ENCODE measurements at regions not wholly inside any gene's neighbourhood (a gene's known extent, or its start where the extent isn't known, plus 50 kb on each side); places are given as distances from the start of the nearest gene placed in this dataset.
"Not testable (repeated sequence)": the region's sequence is repeated elsewhere in the genome, so short reads cannot be mapped to it uniquely, and the experiment has no call there.

DNA sequence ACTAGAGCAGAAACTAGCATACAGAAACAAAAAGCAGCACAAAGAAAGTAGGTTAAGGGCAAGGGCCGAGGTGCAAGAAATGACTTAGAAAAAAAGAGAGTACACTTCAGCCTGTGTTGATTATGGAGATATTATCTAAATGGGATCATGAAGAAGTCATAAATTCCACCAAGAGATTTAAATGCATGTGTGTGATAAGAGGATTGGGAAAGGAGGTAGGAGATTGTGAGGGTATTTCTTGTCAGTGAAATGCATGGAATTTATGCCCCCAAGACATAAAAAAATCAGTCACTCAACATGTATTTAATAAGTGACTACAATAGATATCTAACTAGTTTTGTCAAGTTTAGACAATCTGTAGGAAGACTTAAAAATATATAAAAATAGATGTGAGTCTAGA, 976.2 kb upstream of the LRFN5 start:
- Histone ChIP-seq H3K27ac (no peak overlapping the region), H3K9me3 (no peaks in the 10 kb centered on the region), H3K4me3 (no peak overlapping the region), H3K27me3 (no peaks in the 10 kb centered on the region), H3K36me3 (replicated peaks in 1 of 2; ENCODE audit: insufficient read depth in 1 of 2, low read depth in 2 of 2) (no peaks in the 10 kb centered on the region), H3K4me1 (no peaks in the 10 kb centered on the region)
- intact Hi-C loops (cut with DNase I), result no loop called here
- no peak for DNase-seq
- 21 to 35% methylated on average over 1 of the region's 1 CpG for WGBS, 2 donors
- ATAC-seq, result no peak
- no peak for TF ChIP-seq POLR2A (IDR thresholded peaks at IDR 0.05)
- TF ChIP-seq, protein P1, sequence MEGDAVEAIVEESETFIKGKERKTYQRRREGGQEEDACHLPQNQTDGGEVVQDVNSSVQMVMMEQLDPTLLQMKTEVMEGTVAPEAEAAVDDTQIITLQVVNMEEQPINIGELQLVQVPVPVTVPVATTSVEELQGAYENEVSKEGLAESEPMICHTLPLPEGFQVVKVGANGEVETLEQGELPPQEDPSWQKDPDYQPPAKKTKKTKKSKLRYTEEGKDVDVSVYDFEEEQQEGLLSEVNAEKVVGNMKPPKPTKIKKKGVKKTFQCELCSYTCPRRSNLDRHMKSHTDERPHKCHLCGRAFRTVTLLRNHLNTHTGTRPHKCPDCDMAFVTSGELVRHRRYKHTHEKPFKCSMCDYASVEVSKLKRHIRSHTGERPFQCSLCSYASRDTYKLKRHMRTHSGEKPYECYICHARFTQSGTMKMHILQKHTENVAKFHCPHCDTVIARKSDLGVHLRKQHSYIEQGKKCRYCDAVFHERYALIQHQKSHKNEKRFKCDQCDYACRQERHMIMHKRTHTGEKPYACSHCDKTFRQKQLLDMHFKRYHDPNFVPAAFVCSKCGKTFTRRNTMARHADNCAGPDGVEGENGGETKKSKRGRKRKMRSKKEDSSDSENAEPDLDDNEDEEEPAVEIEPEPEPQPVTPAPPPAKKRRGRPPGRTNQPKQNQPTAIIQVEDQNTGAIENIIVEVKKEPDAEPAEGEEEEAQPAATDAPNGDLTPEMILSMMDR (IDR thresholded peaks at IDR 0.05), result no peak

DNA sequence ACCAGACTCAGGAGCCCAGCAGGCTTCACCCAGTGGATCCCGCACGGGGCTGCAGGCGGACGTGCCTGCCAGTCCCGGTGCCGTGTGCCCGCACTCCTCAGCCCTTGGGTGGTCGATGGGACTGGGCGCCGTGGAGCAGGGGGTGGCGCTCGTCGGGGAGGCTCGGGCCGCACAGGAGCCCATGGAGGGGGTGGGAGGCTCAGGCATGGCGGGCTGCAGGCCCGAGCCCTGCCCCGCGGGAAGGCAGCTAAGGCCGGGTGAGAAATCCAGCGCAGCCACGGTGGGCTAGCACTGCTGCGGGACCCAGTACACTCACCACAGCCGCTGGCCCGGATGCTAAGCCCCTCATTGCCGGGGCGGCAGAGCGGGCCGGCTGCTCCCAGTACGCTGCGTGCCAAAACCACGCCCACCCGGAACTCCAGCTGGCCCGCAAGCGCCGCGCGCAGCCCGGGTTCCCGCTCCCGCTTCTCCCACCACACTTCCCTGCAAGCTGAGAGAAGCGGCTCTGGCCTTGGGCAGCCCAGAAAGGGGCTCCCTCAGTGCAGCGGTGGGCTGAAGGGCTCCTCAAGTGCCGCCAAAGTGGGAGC, 977.0 kb upstream of the LRFN5 start:
- H3K36me3 ChIP-seq (replicated peaks in 1 of 2; ENCODE audit: insufficient read depth in 1 of 2, low read depth in 2 of 2); DNase-seq; intact Hi-C loops (cut with DNase I); H3K27me3 ChIP-seq; H3K27ac ChIP-seq; ATAC-seq; H3K4me1 ChIP-seq; H3K9me3 ChIP-seq; H3K4me3 ChIP-seq: not testable (repeated sequence)
- 86 to 92% methylated on average over 12 to 26 of the region's 44 CpGs for WGBS, 2 donors

DNA sequence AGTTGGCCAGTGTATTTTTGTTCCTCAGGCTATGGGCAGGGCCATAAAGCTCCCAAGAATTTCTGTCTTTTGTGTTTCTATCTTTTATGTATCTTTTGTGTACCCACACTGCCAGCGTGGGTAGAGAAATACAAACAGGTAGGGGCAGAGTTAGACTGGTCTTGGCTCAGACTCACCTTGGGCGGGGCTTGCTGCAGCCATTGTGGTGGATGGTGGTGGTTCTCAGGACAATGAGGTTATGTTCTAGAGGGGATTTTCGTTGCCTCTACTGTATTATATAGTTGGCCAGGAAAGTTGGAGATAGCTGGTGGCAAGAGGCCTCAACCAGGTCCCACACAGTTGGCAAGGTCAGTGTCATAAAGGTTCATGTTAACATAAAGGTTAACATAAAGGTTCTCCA, 977.5 kb upstream of the LRFN5 start:
- ATAC-seq, result no peak
- no peaks in the 10 kb centered on the region for H3K36me3 ChIP-seq (replicated peaks in 1 of 2; ENCODE audit: insufficient read depth in 1 of 2, low read depth in 2 of 2)
- no peak overlapping the region for H3K4me3 ChIP-seq
- H3K27ac ChIP-seq, result no peak overlapping the region
- no peaks in the 10 kb centered on the region for H3K4me1 ChIP-seq
- TF ChIP-seq, protein P1 (IDR thresholded peaks at IDR 0.05), result no peak
- TF ChIP-seq POLR2A (IDR thresholded peaks at IDR 0.05), result no peak
- intact Hi-C loops (cut with DNase I), result no loop called here
- DNase-seq, result no peak
- 56 to 67% methylated on average over 3 of the region's 3 CpGs for WGBS, 2 donors
- H3K9me3 ChIP-seq, result no peaks in the 10 kb centered on the region
- H3K27me3 ChIP-seq, result no peaks in the 10 kb centered on the region

DNA sequence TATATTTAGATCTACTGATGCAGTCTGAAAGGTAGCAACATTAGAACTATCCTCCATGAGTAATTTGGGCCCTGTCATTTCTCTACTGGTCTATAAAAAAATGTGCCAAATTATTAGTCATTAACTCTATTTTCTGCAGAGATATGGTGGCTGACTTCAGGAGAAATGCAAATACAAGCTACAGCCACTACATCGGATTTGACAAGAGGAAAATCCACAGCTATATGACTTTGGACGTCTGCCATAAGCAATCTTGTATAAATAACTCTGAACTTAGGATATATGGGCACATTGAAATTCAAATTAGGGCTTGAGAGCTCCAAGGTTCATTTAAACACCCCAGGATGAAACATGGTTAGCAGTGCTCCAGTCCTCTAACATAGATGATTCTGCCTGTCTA, 983.0 kb upstream of the LRFN5 start:
- Histone ChIP-seq H3K4me3 (no peak overlapping the region), H3K27me3 (no peaks in the 10 kb centered on the region), H3K9me3 (no peaks in the 10 kb centered on the region), H3K27ac (no peak overlapping the region), H3K4me1 (no peaks in the 10 kb centered on the region), H3K36me3 (replicated peaks in 1 of 2; ENCODE audit: insufficient read depth in 1 of 2, low read depth in 2 of 2) (no peaks in the 10 kb centered on the region)
- DNase-seq, result no peak
- WGBS, 2 donors, result 11 to 13% methylated on average over 2 of the region's 2 CpGs
- intact Hi-C loops (cut with DNase I), result no loop called here
- ATAC-seq, result no peak
- TF ChIP-seq, protein P1 (IDR thresholded peaks at IDR 0.05), result no peak
- no peak for TF ChIP-seq POLR2A (IDR thresholded peaks at IDR 0.05)

DNA sequence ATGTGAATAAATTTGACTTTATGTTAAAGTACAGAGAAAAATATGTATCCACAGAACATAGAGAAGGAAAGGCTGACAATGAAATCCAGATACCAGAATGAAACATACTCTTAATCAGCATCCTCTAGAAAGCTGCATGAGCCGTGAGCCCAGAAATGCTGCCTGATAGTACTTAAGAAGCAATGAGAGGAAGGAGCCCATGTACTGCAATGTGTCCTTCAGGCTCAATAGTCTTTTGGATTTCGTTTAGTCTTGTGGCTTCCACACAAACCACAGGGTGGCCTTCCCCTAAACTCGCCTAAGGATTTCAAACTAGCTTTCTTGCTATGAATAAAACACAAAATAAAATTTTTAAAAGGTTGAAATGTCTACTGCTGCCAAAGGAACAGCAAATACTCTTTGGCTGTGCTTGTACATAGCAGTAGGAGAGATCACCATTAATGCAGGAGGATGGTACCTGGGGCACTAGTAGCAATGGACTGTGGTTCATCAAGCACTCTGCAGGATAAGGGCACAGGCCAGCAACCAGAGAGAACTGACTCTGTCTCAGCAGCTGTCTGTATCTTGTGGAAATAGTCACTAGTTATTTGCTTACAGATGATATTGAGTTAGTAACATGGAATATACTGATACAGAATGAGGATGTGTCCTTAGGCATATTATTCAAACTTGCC, 988.3 kb upstream of the LRFN5 start:
- 25 to 34% methylated on average over 3 of the region's 3 CpGs for WGBS, 2 donors
- TF ChIP-seq, protein P1 (IDR thresholded peaks at IDR 0.05), result no peak
- TF ChIP-seq POLR2A (IDR thresholded peaks at IDR 0.05), result no peak
- Histone ChIP-seq H3K4me3 (no peak overlapping the region), H3K27me3 (no peaks in the 10 kb centered on the region), H3K9me3 (no peaks in the 10 kb centered on the region), H3K4me1 (no peaks in the 10 kb centered on the region), H3K36me3 (replicated peaks in 1 of 2; ENCODE audit: insufficient read depth in 1 of 2, low read depth in 2 of 2) (no peaks in the 10 kb centered on the region), H3K27ac (no peak overlapping the region)
- ATAC-seq, result no peak
- DNase-seq, result no peak
- intact Hi-C loops (cut with DNase I), result no loop called here
